Brain microvascular endothelial cell (primary cell): ENCODE measurements at regions not wholly inside any gene's neighbourhood (a gene's known extent, or its start where the extent isn't known, plus 50 kb on each side); places are given as distances from the start of the nearest gene placed in this dataset.

Source experiments
- DNase-seq: peaks from one replicate; pipeline ENCODE4 v3.0.0-alpha.2; 2020
- H3K27ac ChIP-seq: fragments of 250-450 bp; sonication (Bioruptor Pico); 2 replicates; pipeline ENCODE4 v1.5.1; 2020; ENCODE audit warnings: mild to moderate bottlenecking, moderate library complexity
- H3K27me3 ChIP-seq: fragments of 250-450 bp; sonication (Bioruptor Pico); replicated peaks from 2 replicates; pipeline ENCODE4 v1.5.1; 2020; ENCODE audit warnings: mild to moderate bottlenecking
- H3K36me3 ChIP-seq: fragments of 250-450 bp; sonication (Bioruptor Pico); replicated peaks from 2 replicates; pipeline ENCODE4 v1.5.1; 2020; ENCODE audit warnings: mild to moderate bottlenecking
- H3K4me3 ChIP-seq: 2 replicates; pipeline ENCODE4 v1.5.1; 2011; ENCODE audit warnings: low read depth, mild to moderate bottlenecking, control low read depth, low read length, moderate library complexity
- CTCF ChIP-seq: IDR thresholded peaks from 2 replicates; pipeline ENCODE4 v1.5.1; 2011; ENCODE audit warnings: low read depth, mild to moderate bottlenecking, moderate library complexity, low read length, control low read depth, inconsistent platforms; ENCODE audit errors: missing control alignments
- in situ Hi-C: cut with HindIII; loops from 2 replicates; pipeline ENCODE4 v1.10.0; 2017; ENCODE audit warnings: low sequenced_read_pairs, low pct_ligation_motif_present

GRCh38 chr13:65966991-65967451 is 1263.1 kb downstream of the PCDH9 start:
- Histone ChIP-seq H3K4me3 (no peak overlapping the region), H3K36me3 (no peaks in the 10 kb centered on the region), H3K27me3 (no peaks in the 10 kb centered on the region), H3K27ac (no peak overlapping the region)
- TF ChIP-seq CTCF = peak; percentile 59
- in situ Hi-C loops = no loop called here
- peak; percentile 55 for DNase-seq

- H3K27ac ChIP-seq = no peak overlapping the region
- no peaks in the 10 kb centered on the region for H3K36me3 ChIP-seq
- in situ Hi-C loops = no loop called here
- no peak for TF ChIP-seq CTCF
- no peaks in the 10 kb centered on the region for H3K27me3 ChIP-seq
- DNase-seq = peak; percentile 24
- no peak overlapping the region for H3K4me3 ChIP-seq
Observed at GRCh38 chr13:65965501-65965900, 1264.6 kb downstream of the PCDH9 start.

GRCh38 chr13:65964672-65965071 is 1265.5 kb downstream of the PCDH9 start:
- H3K27ac ChIP-seq = peak overlapping the region; percentile 32
- TF ChIP-seq CTCF = no peak

GRCh38 chr13:65959305-65959704 is 1270.8 kb downstream of the PCDH9 start:
- no peak overlapping the region for H3K4me3 ChIP-seq
- H3K27ac ChIP-seq = no peak overlapping the region
- DNase-seq = no peak
- H3K36me3 ChIP-seq = no peaks in the 10 kb centered on the region
- no peak for TF ChIP-seq CTCF
- no peaks in the 10 kb centered on the region for H3K27me3 ChIP-seq
- in situ Hi-C loops = no loop called here

More at GRCh38 chr13:65964672-65965071, 1265.5 kb downstream of the PCDH9 start:
- H3K4me3 ChIP-seq = no peak overlapping the region
- in situ Hi-C loops = no loop called here
- H3K36me3 ChIP-seq = no peaks in the 10 kb centered on the region
- DNase-seq = peak; percentile 55
- H3K27me3 ChIP-seq = no peaks in the 10 kb centered on the region

- TF ChIP-seq CTCF = no peak
Observed at GRCh38 chr13:65946387-65946786, 1283.7 kb downstream of the PCDH9 start.

GRCh38 chr13:65943708-65944107 is 1286.4 kb downstream of the PCDH9 start:
- H3K36me3 ChIP-seq = no peaks in the 10 kb centered on the region
- H3K27me3 ChIP-seq = no peaks in the 10 kb centered on the region
- in situ Hi-C loops = no loop called here
- no peak for TF ChIP-seq CTCF
- no peak for DNase-seq
- no peak overlapping the region for H3K4me3 ChIP-seq
- peak overlapping the region; percentile 4 for H3K27ac ChIP-seq

More at GRCh38 chr13:65946387-65946786, 1283.7 kb downstream of the PCDH9 start:
- no peak overlapping the region for H3K27ac ChIP-seq
- H3K4me3 ChIP-seq = no peak overlapping the region
- in situ Hi-C loops = no loop called here
- no peaks in the 10 kb centered on the region for H3K36me3 ChIP-seq
- no peaks in the 10 kb centered on the region for H3K27me3 ChIP-seq
- DNase-seq = no peak
